ENCODE measurements at regions not wholly inside any gene's neighbourhood (a gene's known extent, or its start where the extent isn't known, plus 50 kb on each side); places are given as distances from the start of the nearest gene placed in this dataset.

DNA sequence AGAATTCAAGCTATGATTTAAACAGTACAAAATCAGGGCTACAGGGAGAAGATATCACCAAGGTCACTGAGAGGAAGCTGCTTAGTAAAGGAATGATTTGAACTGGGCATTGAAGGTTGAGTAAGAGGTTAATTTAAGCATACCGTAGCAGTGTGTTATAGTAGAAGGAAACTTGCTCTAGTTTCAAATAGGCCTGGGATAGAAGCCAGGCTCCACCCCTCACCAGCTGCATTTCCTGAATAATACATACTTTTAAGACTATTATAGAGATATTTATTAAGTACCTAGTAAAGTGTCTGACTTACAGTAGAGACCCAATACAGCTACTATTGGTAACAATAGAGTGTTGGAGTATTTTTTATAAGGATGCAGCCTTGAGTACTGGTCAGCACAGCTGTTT is 118.0 kb upstream of the GLRA2 start:
- TF ChIP-seq, protein P1, sequence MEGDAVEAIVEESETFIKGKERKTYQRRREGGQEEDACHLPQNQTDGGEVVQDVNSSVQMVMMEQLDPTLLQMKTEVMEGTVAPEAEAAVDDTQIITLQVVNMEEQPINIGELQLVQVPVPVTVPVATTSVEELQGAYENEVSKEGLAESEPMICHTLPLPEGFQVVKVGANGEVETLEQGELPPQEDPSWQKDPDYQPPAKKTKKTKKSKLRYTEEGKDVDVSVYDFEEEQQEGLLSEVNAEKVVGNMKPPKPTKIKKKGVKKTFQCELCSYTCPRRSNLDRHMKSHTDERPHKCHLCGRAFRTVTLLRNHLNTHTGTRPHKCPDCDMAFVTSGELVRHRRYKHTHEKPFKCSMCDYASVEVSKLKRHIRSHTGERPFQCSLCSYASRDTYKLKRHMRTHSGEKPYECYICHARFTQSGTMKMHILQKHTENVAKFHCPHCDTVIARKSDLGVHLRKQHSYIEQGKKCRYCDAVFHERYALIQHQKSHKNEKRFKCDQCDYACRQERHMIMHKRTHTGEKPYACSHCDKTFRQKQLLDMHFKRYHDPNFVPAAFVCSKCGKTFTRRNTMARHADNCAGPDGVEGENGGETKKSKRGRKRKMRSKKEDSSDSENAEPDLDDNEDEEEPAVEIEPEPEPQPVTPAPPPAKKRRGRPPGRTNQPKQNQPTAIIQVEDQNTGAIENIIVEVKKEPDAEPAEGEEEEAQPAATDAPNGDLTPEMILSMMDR (IDR thresholded peaks at IDR 0.05) = no peak
- no peak for TF ChIP-seq POLR2A (IDR thresholded peaks at IDR 0.05)

Data from esophagus squamous epithelium (tissue), 4 donors.